ENCODE measurements at regions not wholly inside any gene's neighbourhood (a gene's known extent, or its start where the extent isn't known, plus 50 kb on each side); places are given as distances from the start of the nearest gene placed in this dataset.
A peak's percentile ranks its signal among the peaks of the same experiment; 100 is the strongest.

GRCh38 chr4:188363196-188363595 is 224.0 kb downstream of the TRIML1 start:
- H3K9me3 Mint-ChIP-seq (ENCODE audit: low read depth) = peaks cover 11% of the 10 kb centered on the region

GRCh38 chr4:188370777-188371176 is 231.5 kb downstream of the TRIML1 start:
- H3K27me3 Mint-ChIP-seq = peaks cover 2% of the 10 kb centered on the region
- no peak overlapping the region for H3K27ac Mint-ChIP-seq
- TF ChIP-seq CTCF (IDR thresholded peaks at IDR 0.05; ENCODE audit: unreplicated experiment) = no peak
- H3K36me3 Mint-ChIP-seq (ENCODE audit: insufficient read depth) = no peaks in the 10 kb centered on the region
- H3K9me3 Mint-ChIP-seq (ENCODE audit: low read depth) = peaks cover 4% of the 10 kb centered on the region
- H3K4me1 Mint-ChIP-seq (ENCODE audit: low read depth) = peaks cover 2% of the 10 kb centered on the region
- H3K4me3 Mint-ChIP-seq (ENCODE audit: low read depth) = no peak overlapping the region
- DNase-seq (ENCODE audit: low spot score, unreplicated experiment) = no peak

More at GRCh38 chr4:188363196-188363595, 224.0 kb downstream of the TRIML1 start:
- no peak for TF ChIP-seq CTCF (IDR thresholded peaks at IDR 0.05; ENCODE audit: unreplicated experiment)
- no peak overlapping the region for H3K27ac Mint-ChIP-seq
- no peak overlapping the region for H3K4me3 Mint-ChIP-seq (ENCODE audit: low read depth)
- DNase-seq (ENCODE audit: low spot score, unreplicated experiment) = no peak
- H3K36me3 Mint-ChIP-seq (ENCODE audit: insufficient read depth) = no peaks in the 10 kb centered on the region
- H3K4me1 Mint-ChIP-seq (ENCODE audit: low read depth) = peaks cover 3% of the 10 kb centered on the region
- peaks cover 2% of the 10 kb centered on the region for H3K27me3 Mint-ChIP-seq

GRCh38 chr4:188372058-188372457 is 232.8 kb downstream of the TRIML1 start:
- DNase-seq (ENCODE audit: low spot score, unreplicated experiment) = no peak
- peaks cover 2% of the 10 kb centered on the region for H3K27me3 Mint-ChIP-seq
- no peak for TF ChIP-seq CTCF (IDR thresholded peaks at IDR 0.05; ENCODE audit: unreplicated experiment)
- peaks cover 1% of the 10 kb centered on the region for H3K36me3 Mint-ChIP-seq (ENCODE audit: insufficient read depth)
- peaks cover 2% of the 10 kb centered on the region for H3K4me1 Mint-ChIP-seq (ENCODE audit: low read depth)
- H3K4me3 Mint-ChIP-seq (ENCODE audit: low read depth) = no peak overlapping the region
- no peak overlapping the region for H3K27ac Mint-ChIP-seq
- peaks cover 9% of the 10 kb centered on the region for H3K9me3 Mint-ChIP-seq (ENCODE audit: low read depth)

DNA sequence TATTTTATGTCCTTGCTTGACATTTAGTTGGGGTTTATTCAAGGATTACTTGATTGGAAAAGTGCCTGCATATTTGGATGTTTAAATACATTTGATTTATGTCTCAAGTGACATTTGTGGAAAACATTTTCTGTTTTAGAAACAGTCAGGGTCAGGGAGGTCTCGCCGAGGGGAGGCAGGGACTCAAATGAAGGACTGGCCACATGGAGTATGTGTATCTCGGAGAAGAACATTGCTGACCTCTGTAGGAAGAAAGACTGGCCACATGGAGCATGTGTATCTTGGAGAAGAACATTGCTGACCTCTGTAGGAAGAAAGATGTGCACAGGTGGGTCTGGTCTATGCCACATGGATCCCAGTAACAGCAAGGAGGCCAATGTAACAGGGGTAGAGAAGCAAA is 233.6 kb downstream of the TRIML1 start:
- TF ChIP-seq CTCF (IDR thresholded peaks at IDR 0.05; ENCODE audit: unreplicated experiment) = peak; percentile 33
- DNase-seq (ENCODE audit: low spot score, unreplicated experiment) = no peak
- Mint-ChIP-seq H3K27ac (no peak overlapping the region), H3K4me1 (ENCODE audit: low read depth) (peaks cover 2% of the 10 kb centered on the region), H3K4me3 (ENCODE audit: low read depth) (no peak overlapping the region), H3K27me3 (no peaks in the 10 kb centered on the region), H3K9me3 (ENCODE audit: low read depth) (peaks cover 9% of the 10 kb centered on the region), H3K36me3 (ENCODE audit: insufficient read depth) (peaks cover 1% of the 10 kb centered on the region)

GRCh38 chr4:188374871-188375270 is 235.6 kb downstream of the TRIML1 start:
- peaks cover 20% of the 10 kb centered on the region for H3K9me3 Mint-ChIP-seq (ENCODE audit: low read depth)
- no peak for DNase-seq (ENCODE audit: low spot score, unreplicated experiment)
- no peaks in the 10 kb centered on the region for H3K27me3 Mint-ChIP-seq
- peaks cover 1% of the 10 kb centered on the region for H3K36me3 Mint-ChIP-seq (ENCODE audit: insufficient read depth)
- no peak overlapping the region for H3K27ac Mint-ChIP-seq
- H3K4me3 Mint-ChIP-seq (ENCODE audit: low read depth) = no peak overlapping the region
- H3K4me1 Mint-ChIP-seq (ENCODE audit: low read depth) = peaks cover 4% of the 10 kb centered on the region
- TF ChIP-seq CTCF (IDR thresholded peaks at IDR 0.05; ENCODE audit: unreplicated experiment) = no peak
